GM21737 (cell line): ENCODE measurements at regions not wholly inside any gene's neighbourhood (a gene's known extent, or its start where the extent isn't known, plus 50 kb on each side); places are given as distances from the start of the nearest gene placed in this dataset.
"Not testable (repeated sequence)": the region's sequence is repeated elsewhere in the genome, so short reads cannot be mapped to it uniquely, and the experiment has no call there.

Experiments used
- ATAC-seq: cut with Tn5 transposase; IDR thresholded peaks from one replicate; pipeline ENCODE4 v1.9.1; 2021; ENCODE audit warnings: mild to moderate bottlenecking, moderate library complexity; ENCODE audit not compliant: unreplicated experiment

DNA sequence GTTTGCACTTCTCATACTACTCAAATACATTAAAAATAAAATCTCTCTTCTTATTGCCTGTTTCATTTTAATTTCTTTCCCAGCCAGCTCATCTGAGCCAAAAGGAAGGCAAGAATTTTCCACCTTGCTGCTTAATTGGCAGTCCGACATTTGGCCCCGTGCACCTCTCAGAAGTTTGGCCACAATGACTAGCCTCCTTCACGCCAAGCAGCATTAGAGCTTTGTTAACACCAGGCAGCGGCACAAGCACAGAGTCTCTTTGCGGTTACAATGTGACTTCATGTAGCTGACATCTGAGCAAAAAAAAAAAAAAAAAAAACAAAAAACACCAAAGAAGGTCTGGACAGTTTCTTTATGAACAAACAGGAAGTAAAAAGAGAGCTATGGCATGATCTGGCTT, 248.9 kb downstream of the OSR1 start:
- ATAC-seq, result no peak

DNA sequence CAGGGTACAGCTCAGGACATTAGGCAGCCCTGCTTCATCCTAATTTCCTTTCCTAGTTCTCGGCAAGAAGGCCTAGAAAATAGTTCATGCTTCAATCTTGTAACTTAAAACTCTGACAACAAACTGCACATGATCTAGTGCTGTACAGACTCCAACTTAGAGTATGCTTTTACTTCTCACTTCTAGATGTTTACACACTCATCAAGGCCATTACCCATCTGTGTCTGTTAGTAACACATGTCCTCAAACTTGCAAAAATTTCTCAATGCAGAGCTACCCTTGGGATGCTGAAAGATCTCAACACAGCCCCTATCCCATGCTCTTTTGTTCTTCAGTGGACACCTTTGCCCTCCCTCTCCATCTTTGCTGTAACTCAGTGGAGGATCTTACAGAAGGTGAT, 252.0 kb downstream of the OSR1 start:
- no peak for ATAC-seq

DNA sequence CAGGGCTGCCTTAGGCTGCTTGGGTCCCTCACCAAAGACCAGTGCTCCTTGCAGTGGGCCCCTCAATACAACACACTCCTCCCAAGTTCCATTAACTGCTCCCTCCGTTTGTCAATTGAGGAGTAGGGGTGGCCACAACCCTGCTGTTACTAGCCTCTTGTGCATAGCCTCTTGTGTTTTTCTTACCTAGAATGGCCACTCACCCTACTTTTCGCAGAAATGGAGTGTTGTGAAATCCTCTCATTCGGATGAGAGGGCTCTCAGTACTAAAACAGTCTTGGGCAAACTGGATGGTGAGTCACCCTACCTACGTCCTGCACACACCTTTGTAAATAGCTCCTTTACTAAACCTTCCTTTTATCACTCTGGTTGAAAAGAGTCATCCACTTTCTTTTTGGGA, 253.9 kb downstream of the OSR1 start:
- no peak for ATAC-seq

DNA sequence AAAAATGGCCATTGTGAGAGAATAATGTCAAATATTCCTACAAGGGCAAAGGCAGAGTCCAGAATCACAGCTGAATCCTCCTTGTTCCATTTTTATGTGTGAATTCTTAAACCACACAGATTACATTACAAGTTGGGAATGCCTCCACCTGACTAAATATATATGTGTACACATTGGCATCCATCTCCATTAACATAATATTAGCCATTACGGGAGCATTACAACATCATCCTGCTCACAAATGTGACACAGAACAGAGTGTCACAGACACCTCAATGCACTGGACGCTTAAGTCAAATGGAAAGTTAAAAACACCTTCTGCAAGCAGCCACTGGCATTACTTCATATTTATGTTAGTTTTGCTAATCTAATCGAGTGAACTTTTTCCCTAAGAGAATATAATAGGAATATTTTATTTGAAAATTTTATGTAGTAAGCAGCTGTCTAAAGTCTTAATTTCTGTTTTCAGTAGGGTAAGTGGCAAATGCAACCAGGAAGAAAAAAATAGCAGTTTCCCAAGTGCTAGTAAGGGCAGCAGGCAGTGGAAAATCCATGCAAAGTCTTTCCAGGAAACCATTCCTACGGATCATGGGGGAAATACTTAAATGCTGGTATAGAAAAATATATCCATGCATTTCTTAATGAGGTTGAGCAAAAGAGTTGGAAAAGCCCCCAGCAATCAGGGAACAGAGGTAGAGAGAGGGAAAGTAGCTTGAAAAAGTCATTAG, 255.6 kb downstream of the OSR1 start:
- ATAC-seq, result no peak

DNA sequence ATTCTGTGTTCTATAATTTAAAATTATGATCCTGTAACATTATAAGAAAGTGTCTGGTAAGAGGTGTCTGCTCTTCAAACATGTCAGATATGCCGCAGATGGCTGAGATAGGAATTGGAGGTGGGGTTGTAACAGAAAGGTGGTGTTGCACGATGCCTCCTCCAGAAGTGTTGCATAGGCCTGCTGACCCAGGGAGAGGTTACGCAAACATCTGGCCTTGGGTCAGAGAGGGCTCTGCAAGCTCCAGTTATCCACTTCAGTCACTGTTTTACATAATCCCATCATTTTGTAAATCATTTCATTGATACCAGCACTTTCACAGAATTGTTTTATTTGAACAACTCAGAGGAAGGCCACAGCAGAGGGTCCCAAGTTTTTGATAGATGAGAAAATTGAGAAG, 256.5 kb downstream of the OSR1 start:
- no peak for ATAC-seq

DNA sequence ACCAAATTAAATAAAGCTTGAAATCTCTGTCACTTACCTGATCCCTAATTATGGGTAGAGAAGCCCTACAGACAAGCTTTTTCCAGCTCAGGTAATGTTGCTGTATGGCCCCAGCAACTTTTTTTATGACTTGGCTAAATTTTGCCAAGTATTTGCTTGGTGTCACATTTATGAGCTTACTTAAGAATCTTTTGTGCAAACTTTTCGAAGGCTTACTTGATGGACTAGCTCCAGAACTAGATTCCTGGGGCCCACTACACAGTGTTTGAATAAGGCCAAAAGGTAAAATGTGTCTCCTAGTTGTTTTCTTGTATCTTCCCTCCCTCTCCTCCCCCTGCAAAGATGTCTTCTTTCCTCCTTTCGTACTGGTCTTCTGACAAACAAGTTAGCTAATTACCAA, 257.9 kb downstream of the OSR1 start:
- ATAC-seq, result no peak

DNA sequence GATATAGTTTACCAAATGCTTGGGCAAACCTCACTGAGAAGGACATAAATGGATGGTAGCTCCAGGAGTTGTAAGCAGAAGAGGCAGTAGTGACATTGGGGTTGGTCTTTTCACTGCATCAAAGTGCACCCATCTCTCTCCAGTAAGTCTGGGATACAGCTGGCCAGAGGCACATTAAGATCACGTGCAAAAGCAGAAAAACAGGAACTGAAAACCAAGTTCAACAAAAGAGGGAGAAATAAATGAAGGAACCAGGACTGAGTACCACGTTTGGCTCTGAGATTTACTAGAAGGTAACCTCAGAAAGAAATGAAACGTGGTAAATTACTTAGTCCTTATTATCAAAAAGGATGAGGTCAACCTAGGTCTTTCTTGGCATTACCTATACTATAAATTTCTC, 259.2 kb downstream of the OSR1 start:
- no peak for ATAC-seq

DNA sequence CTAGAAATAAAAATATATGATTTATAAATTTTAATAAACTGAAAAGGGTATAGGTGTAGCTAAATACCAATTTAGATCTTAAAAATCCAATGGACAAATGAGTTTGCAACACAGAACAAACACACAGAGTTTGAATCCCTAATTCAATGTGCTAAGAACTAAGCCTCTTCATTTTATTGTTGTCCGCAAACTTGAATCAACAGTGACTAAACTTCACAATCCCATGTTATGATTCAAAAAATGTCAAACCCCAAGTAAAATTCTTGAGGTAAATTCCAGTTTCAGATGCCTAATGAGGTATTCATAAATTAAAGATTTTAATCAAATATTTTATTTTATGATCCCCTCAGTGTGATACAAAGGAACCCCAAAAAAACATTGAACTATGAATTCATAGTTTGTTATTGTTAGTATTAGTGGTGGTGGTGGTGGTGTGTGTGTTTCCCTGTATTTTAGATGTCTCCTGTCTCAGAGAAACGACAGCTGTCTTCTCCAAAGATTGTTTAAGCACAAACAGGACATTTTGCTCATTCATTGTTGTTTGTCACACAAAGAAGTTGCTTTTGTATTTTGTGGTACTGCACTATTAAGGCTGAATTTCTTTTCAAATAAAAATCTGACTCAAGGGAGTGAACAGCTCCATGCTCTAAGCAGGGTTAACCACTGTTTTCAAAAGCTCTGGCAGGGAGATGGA, 259.8 kb downstream of the OSR1 start:
- no peak for ATAC-seq

DNA sequence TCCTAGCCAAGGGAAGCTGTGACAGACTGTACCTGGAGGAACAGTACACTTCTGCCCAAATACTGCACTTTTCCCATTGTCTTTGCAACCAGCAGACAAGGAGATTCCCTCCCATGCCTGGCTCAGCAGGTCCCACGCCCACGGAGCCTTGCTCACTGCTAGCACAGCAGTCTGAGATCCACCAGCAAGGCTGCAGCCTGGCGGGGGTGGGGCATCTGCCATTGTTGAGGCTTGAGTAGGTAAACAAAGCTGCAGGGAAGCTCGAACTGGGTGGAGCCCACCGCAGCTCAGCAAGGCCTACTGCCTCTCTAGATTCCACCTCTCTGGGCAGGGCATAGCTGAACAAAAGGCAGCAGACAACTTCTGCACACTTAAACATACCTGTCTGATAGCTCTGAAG, 268.9 kb downstream of the OSR1 start:
- not testable (repeated sequence) for ATAC-seq

DNA sequence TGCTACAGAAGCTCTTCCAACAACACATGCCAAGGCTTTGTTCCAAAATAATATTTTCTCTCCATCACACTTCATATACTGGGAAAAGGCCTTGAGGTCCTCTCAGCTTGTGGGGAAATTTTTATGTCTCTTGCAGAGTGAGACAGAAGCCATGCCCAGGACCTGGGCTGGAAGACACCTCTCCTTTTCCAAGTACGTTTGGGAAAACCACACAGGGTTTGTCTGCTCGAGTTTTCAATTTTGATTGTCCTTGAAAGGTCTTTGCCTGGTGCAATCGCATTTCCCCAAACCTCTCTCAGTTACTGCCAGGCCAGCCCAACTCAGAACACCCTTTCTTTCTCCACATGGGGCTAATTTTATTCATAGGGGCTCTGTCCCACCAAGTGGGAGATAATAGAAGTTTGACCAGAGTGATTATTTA, 272.2 kb downstream of the OSR1 start:
- no peak for ATAC-seq

DNA sequence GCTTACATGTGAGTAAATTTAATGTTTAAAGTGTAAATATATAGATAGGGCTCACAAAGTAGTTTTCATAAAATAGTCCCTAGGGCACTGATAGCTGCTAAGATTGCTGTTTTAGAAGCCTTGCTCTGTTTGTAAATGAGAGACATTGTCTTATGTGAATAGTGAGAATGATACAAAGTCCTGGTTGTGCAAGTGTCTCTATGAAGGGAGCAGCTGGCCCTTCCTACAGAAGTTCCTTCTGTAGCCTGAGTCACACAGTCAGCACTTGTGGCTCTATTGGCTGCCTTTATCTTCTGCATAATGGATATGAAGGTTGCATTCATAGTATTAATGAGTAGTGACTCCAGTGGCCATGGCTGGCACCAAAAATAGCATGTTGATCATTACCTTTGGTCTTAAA, 279.7 kb downstream of the OSR1 start:
- no peak for ATAC-seq

DNA sequence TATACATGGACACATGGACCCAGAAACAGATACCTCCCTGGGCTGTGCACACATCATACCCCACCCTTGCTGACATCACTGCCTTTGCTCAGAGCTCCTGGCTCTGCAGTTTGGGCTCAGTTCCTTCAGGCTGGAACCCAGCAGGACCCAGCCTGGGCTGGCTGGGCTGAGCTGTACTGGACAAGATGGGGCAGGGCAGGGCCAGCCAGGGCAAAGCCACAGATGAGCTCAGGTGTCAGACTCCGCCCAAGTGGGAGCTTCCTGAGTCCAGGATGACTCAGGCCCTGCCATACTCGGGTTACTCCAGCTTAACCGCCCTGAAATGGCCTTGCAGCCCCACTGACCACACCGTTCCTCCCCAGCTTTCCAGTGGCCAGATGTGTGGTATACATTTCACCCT, 284.9 kb downstream of the OSR1 start:
- no peak for ATAC-seq

DNA sequence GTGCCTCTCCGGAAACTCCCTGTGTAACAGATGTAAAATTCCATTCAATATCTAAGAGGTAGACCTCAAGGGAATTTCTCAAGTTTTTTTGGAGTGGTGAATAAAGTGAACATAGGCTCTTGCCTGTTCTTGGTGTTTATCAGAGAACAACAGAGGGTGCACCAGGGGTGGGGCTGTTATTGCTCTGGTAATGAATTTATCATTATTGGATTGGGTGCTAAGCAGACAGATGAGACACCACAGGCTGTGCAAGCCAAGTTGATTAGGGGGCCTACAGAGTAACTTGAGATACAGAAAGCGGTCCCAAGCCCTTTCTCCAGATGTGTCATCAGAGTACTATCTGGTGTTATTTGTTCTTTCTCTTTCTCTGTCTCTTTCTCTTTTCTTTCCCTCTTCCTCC, 286.3 kb downstream of the OSR1 start:
- no peak for ATAC-seq

DNA sequence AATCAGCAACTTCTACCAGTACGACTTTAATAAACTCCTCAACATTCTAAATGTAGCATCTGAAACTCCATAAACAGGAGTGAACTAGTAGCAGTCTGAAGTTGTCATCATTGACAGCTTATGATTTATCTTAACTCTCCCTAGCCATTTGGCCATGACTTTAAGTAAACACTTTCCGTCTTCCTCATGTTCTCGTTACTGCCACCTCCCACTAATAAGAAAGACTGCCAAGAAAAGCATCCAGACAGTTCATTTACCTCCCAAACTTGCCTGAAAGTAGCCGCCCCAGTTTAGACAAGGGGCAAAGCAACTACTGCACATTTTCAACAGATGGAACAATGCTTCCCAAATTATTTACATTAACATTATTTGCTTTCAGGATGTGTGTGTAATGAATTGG, 287.5 kb downstream of the OSR1 start:
- no peak for ATAC-seq

DNA sequence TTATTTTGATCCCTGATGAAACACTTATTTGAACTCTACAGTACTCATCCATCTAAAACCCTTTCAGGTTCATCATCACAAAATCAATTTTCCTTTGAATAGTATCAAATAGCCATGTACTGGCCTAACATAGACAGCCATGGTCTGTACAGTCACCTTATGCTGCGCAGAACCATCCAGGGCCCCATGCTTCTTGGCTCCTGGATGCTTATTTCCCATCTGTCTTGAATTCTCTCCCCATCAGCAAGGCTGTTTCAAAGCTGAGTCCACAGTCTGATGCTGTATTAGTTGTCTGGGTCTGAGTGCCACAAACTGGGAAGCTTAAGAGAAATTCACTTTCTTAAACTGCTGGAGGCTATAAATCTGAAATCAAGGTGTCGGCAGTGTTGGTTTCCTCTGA, 290.2 kb downstream of the OSR1 start:
- ATAC-seq, result no peak

DNA sequence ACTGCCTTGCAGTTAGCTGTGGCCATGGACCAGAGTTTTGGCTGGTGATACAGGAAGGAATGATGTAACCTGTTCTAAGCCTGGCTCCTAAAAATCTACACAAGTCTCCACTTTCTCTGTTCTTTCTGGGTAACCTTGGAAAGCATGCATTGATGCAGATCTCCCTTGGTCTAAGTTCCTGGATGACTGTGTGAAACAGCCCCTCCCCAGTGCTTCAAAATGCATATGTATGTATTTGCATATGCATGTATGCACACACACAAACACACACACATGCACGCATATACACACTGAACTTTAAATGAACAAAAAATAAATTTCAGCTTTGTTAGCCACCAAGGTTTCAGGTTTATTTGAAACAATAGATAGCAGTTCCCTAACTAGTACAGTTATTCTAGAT, 296.1 kb downstream of the OSR1 start:
- no peak for ATAC-seq

DNA sequence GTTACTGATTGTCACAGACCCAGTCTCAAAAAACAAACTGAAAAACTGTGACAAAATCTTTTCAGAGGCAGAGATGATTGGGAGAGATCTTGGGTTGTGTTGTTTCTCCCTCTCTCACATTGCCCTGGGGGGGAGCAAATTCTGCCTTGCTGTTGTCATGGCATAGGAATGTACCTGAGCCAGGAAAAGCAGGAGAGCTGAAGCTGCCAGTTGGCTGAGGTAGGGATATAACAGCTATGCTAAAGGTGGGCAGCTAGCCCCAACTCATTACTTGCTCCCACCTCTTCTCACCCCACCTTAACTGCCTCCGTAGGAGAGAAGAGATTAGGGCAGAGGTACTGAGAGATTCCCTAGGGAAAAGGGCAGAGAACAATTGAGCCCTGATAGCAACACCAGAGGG, 299.3 kb downstream of the OSR1 start:
- ATAC-seq, result no peak

DNA sequence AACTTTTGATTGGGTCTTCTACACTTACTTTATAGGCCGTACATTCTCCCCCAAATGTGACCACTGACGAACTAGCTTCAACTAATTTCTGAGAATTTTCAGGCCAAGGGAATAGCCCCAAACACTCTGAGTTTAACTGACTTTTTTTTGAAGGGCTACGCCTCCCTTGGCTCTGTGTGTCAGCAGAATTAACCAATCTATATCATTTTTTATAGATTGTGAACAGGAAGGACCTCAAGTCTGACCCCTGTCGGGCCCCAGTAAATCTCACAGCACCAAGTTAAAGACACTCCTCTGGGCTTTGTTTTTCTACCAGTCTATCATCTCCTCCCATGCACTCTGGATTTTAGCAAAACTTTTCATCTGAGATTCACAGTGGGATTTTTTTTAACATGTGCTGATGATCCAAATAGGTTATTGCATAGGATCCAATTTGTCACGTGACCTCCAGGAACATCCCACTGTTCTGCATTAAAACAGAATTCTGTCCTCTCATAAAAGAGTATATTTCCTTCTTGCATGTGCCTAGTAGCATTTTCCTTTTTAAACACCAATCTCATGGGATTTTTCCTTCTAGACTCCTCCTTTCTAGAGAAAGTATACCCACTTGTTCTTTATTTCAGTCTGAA, 307.1 kb downstream of the OSR1 start:
- no peak for ATAC-seq

DNA sequence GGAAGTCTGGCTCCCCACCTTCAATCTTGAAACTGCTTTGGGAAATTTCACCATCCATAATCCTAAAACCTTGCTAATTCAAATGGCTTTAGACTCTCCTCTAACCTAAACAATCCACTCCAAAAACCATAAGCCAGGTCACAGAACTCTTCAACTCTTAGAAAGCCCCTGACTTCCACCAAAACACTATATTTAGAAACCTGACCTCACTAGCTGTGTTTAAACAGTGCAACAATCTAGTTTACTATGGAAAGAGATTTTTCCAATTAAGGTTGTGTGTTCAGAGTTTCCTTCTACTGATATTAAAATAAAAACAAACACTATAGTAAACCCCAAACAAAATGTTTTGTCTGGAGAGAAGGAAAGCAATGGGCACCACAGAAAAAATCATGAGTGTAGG, 308.1 kb downstream of the OSR1 start:
- ATAC-seq, result no peak

DNA sequence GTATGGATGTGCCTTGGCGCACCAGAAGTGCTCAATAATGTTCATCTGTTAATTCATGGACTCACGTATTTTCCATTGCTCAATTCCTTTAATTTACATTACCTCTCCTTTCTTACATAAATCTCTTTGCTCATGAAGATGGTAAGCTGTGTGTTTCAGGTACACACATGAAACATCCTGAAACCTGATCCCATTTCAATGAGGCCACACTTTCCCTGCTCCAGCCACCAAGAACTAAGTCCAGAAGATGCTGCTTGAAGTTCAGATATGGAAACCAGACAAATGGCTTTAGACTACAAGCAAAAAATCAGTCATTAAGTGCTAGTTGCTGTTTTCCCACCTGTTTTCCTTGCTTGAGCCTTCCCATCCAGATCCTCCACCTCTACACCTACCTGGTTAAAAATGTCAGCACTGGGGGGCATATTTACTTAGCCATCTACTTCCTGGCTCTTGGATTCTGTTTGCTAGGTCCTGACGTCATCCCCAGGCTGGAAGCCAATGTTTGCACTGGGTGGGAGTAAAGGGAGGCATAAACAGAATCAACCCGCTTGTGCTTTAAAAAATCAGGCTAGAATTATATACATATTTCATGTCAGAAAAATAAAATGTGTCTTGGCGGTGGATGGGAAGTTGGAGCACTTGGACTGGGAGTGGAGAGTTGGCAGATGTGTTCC, 309.7 kb downstream of the OSR1 start:
- ATAC-seq, result no peak

DNA sequence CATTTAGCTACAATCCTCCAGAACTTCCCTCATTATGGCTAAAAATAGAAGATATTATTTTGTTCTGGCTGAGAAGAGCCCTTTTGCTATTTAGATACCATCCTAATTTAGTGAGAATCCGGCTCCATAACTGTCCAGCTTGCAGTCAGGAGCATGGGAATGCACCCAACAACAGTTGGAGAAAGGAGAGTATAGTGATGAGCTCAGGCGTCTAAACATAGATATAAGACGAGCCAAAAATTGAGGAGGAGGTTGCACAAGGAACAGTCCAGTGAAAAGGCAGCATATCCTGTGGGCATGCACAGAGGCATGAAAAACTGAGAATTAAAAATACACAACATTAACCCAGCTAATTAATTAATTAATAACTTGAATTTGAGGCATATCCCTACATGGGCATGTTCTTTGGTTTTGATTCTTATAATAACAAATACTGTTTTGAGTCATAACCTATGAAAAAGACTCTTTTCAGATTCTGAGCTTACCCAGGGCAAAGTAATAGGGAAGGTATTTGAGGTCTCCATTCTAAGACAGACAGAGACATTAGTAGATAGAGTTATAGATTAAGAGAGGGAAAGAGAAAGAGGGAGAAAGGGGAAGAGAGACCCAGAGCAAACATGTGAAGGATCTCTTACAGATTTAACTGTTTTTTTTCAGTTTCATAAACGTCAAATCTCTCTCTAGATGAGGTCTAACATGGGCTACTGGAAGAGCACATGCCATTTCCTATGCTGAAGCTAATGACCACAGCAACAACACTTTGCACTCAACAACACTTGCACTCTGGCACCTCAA, 311.2 kb downstream of the OSR1 start:
- ATAC-seq, result peak; percentile 95
